Skeletal muscle satellite cell (primary cell): ENCODE measurements at regions not wholly inside any gene's neighbourhood (a gene's known extent, or its start where the extent isn't known, plus 50 kb on each side); places are given as distances from the start of the nearest gene placed in this dataset.

Experiments
- H3K27me3 ChIP-seq: 2 replicates; pipeline ENCODE4 v1.7.0; 2013; ENCODE audit warnings: low read length; ENCODE audit not compliant: control insufficient read depth, insufficient read depth
- H3K36me3 ChIP-seq: 2 replicates; pipeline ENCODE4 v1.7.0; 2013; ENCODE audit warnings: mild to moderate bottlenecking, control low read depth, low read length; ENCODE audit not compliant: insufficient read depth
- H3K4me1 ChIP-seq: 2 replicates; pipeline ENCODE4 v1.7.0; 2013; ENCODE audit warnings: low read length; ENCODE audit not compliant: control insufficient read depth, insufficient read depth
- H3K4me2 ChIP-seq: 2 replicates; pipeline ENCODE4 v1.7.0; 2013; ENCODE audit warnings: mild to moderate bottlenecking, low read length
- H3K4me3 ChIP-seq: 2 replicates; pipeline ENCODE4 v1.7.0; 2013; ENCODE audit warnings: low read length
- H3K9ac ChIP-seq: 2 replicates; pipeline ENCODE4 v1.7.0; 2013; ENCODE audit warnings: mild to moderate bottlenecking, low read depth, low read length, moderate library complexity
- H3K9me3 ChIP-seq: replicated peaks from 2 replicates; pipeline ENCODE4 v1.7.0; 2013; ENCODE audit warnings: mild to moderate bottlenecking, control low read depth, low read length

GRCh38 chr1:29986986-29987385 is 736.4 kb downstream of the MATN1 start:
- H3K4me3 ChIP-seq: no peak overlapping the region

GRCh38 chr1:29985606-29985945 is 737.8 kb downstream of the MATN1 start:
- H3K4me3 ChIP-seq: no peak overlapping the region
- H3K27me3 ChIP-seq: no peaks in the 10 kb centered on the region
- no peak overlapping the region for H3K4me2 ChIP-seq
- H3K9me3 ChIP-seq: peaks cover 11% of the 10 kb centered on the region
- H3K36me3 ChIP-seq: no peaks in the 10 kb centered on the region
- no peaks in the 10 kb centered on the region for H3K4me1 ChIP-seq
- H3K9ac ChIP-seq: no peak overlapping the region

More at GRCh38 chr1:29986986-29987385, 736.4 kb downstream of the MATN1 start:
- no peaks in the 10 kb centered on the region for H3K36me3 ChIP-seq
- H3K27me3 ChIP-seq: no peaks in the 10 kb centered on the region
- no peaks in the 10 kb centered on the region for H3K4me1 ChIP-seq
- H3K4me2 ChIP-seq: no peak overlapping the region
- no peak overlapping the region for H3K9ac ChIP-seq
- H3K9me3 ChIP-seq: peaks cover 9% of the 10 kb centered on the region

GRCh38 chr1:29984862-29985605 is 738.4 kb downstream of the MATN1 start:
- no peak overlapping the region for H3K9ac ChIP-seq
- H3K4me1 ChIP-seq: no peaks in the 10 kb centered on the region
- no peaks in the 10 kb centered on the region for H3K27me3 ChIP-seq
- no peak overlapping the region for H3K4me2 ChIP-seq
- no peak overlapping the region for H3K4me3 ChIP-seq
- H3K9me3 ChIP-seq: peaks cover 11% of the 10 kb centered on the region
- no peaks in the 10 kb centered on the region for H3K36me3 ChIP-seq

- no peaks in the 10 kb centered on the region for H3K27me3 ChIP-seq
- no peak overlapping the region for H3K4me3 ChIP-seq
- H3K36me3 ChIP-seq: no peaks in the 10 kb centered on the region
- no peaks in the 10 kb centered on the region for H3K4me1 ChIP-seq
- H3K9ac ChIP-seq: no peak overlapping the region
- no peak overlapping the region for H3K4me2 ChIP-seq
- peaks cover 11% of the 10 kb centered on the region for H3K9me3 ChIP-seq
Observed at GRCh38 chr1:29984166-29984861, 739.1 kb downstream of the MATN1 start.

DNA sequence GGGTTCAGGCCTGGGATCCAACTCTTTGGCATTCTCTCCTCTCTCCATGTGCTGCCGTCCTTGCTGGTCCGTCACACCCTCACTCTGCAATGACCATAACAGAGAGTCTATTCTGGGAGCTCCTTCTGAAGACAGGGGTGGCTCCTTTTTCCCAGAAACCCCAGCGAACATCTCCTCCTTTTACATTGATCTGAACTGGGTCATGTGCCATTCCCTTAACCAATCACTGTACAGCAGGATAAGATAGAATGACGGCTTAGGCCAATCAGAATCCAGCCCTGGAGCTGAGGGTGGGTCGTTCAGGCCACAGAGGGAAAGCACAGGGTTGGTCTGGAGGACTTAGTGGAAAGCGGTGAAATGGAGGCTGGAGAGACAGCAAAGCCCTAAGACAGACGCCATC is 740.1 kb downstream of the MATN1 start:
- Histone ChIP-seq H3K4me1 (no peaks in the 10 kb centered on the region), H3K27me3 (no peaks in the 10 kb centered on the region), H3K4me3 (no peak overlapping the region), H3K4me2 (no peak overlapping the region), H3K9me3 (peaks cover 11% of the 10 kb centered on the region), H3K36me3 (no peaks in the 10 kb centered on the region), H3K9ac (no peak overlapping the region)

- H3K4me1 ChIP-seq: no peaks in the 10 kb centered on the region
- no peak overlapping the region for H3K4me2 ChIP-seq
- no peak overlapping the region for H3K4me3 ChIP-seq
- no peaks in the 10 kb centered on the region for H3K36me3 ChIP-seq
- H3K9ac ChIP-seq: no peak overlapping the region
- H3K9me3 ChIP-seq: peaks cover 11% of the 10 kb centered on the region
- no peaks in the 10 kb centered on the region for H3K27me3 ChIP-seq
Observed at GRCh38 chr1:29981586-29982239, 741.7 kb downstream of the MATN1 start.

DNA sequence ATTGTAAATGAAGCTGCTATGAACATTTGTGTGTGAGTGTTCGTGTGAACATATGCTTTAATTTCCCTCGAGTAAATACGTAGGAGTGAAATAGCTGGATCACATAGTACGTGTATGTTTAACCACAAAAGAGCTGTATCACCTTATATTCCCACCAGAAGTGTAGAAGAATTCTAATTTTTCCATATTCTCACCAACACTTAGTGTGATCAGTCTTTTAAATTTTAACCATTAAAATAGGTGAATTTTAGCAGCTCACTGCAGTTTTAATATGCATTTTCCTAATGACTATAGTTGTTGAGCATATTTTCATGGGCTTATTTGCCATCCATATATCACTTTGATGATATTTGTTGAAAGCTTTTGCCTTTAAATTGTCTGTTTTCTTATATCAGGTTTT is 741.2 kb downstream of the PTPRU start:
- H3K36me3 ChIP-seq: no peaks in the 10 kb centered on the region
- no peak overlapping the region for H3K4me3 ChIP-seq
- H3K4me1 ChIP-seq: no peaks in the 10 kb centered on the region
- H3K27me3 ChIP-seq: no peaks in the 10 kb centered on the region
- H3K4me2 ChIP-seq: no peak overlapping the region
- H3K9me3 ChIP-seq: peaks cover 9% of the 10 kb centered on the region
- no peak overlapping the region for H3K9ac ChIP-seq

DNA sequence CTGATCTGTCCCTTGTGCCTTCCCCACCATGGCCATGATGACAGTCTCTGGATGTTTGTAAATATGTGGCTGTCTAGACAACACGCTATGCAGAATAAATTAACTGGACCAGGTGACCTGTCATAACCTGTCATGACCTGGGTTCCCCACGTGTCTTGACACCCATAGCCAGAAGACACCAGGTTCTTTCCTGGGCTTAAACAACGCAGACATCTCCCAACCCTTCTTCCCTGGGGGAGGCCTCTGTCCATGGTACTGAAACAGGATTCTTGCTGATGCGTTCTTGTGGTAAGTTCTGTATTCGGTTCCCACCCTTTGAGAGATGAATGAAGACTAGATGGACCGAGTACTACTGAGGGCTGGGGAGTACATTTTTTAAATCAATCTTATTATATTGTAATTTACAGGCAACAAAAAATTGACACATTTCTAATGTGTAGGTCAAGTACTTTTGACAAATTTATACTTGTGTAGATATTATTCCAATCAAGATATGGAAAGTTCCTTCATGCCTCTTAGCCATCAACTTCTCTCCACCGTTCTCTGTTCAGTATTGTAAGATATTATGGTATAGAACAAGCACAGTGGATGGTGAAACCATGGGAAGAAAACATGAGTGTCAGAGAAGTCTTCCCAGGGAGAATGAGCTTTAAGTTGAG is 738.8 kb downstream of the PTPRU start:
- H3K4me2 ChIP-seq: no peak overlapping the region
- no peak overlapping the region for H3K9ac ChIP-seq

DNA sequence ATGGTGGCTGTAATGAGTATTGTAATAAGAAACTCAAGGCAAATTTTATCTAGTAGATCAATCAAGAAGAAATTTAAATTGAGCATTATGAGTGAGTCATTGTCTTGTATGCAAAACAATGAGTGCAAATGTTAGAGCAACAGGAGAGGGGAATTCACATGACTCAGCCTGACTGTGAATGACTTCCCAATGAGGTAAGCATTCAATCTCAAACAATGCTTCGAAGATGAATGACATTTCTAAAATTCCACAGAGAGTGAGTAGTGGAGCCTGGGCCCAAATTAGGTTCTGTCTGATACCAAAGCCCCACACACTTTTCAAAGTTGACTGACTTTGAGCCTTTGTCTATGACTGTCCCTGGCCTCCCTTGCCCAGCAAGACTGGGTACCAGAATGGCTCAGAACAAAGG is 738.0 kb downstream of the PTPRU start:
- H3K9ac ChIP-seq: no peak overlapping the region
- H3K27me3 ChIP-seq: no peaks in the 10 kb centered on the region
- no peak overlapping the region for H3K4me3 ChIP-seq
- no peaks in the 10 kb centered on the region for H3K4me1 ChIP-seq
- H3K4me2 ChIP-seq: no peak overlapping the region
- no peaks in the 10 kb centered on the region for H3K36me3 ChIP-seq
- H3K9me3 ChIP-seq: peaks cover 12% of the 10 kb centered on the region

More for the DNA sequence above, 738.8 kb downstream of the PTPRU start:
- H3K4me3 ChIP-seq: no peak overlapping the region
- H3K9me3 ChIP-seq: peaks cover 12% of the 10 kb centered on the region
- H3K4me1 ChIP-seq: no peaks in the 10 kb centered on the region
- no peaks in the 10 kb centered on the region for H3K27me3 ChIP-seq
- no peaks in the 10 kb centered on the region for H3K36me3 ChIP-seq

DNA sequence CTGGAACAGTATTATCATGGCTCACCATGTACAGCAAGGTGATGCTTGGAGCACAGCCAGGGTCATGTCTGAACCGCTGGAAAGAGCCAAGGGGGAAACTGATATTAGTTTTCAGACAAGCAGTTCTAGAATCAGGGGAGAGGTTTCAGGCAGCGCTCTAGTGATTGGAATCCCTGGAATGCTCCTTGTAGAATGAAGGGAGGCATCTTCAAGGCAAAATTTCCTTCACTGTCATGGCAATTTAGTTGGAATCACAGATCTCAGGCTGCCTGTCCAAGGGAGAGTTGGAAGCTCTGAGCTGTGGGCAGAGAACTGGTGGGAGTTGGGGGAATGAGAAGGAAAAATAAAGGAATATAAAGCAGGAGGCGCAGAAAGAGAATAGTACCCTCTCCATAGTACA is 737.1 kb downstream of the PTPRU start:
- Histone ChIP-seq H3K4me3 (no peak overlapping the region), H3K9ac (no peak overlapping the region), H3K4me1 (no peaks in the 10 kb centered on the region), H3K9me3 (peaks cover 16% of the 10 kb centered on the region), H3K27me3 (no peaks in the 10 kb centered on the region), H3K4me2 (no peak overlapping the region), H3K36me3 (no peaks in the 10 kb centered on the region)

- Histone ChIP-seq H3K9ac (no peak overlapping the region), H3K4me3 (no peak overlapping the region), H3K9me3 (peaks cover 16% of the 10 kb centered on the region), H3K4me1 (no peaks in the 10 kb centered on the region), H3K27me3 (no peaks in the 10 kb centered on the region), H3K36me3 (no peaks in the 10 kb centered on the region), H3K4me2 (no peak overlapping the region)
Observed at GRCh38 chr1:29972421-29973053, 736.2 kb downstream of the PTPRU start.
